Breast epithelium (tissue), 3 donors: ENCODE measurements at regions not wholly inside any gene's neighbourhood (a gene's known extent, or its start where the extent isn't known, plus 50 kb on each side); places are given as distances from the start of the nearest gene placed in this dataset.

Experiments
- POLR2A ChIP-seq: fragments of 450-650 bp; IDR thresholded peaks from one replicate; pipeline ENCODE4 v1.6.1; 2016; ENCODE audit warnings: antibody characterized with exemption, mild to moderate bottlenecking, moderate library complexity
- POLR2AphosphoS5 ChIP-seq, 3 donors: sonication (generic); formaldehyde crosslinking; IDR thresholded peaks; one replicate each; pipeline ENCODE4 v1.6.1; 2017; ENCODE audit warnings: antibody characterized with exemption in 3 of 3
- TF ChIP-seq, protein P1 (sequence below), 3 donors: fragments of 450-650 bp; IDR thresholded peaks; one replicate each; pipeline ENCODE4 v1.5.1; 2016 to 2017; ENCODE audit warnings: antibody characterized with exemption in 3 of 3, mild to moderate bottlenecking in 3 of 3, moderate library complexity in 3 of 3

DNA sequence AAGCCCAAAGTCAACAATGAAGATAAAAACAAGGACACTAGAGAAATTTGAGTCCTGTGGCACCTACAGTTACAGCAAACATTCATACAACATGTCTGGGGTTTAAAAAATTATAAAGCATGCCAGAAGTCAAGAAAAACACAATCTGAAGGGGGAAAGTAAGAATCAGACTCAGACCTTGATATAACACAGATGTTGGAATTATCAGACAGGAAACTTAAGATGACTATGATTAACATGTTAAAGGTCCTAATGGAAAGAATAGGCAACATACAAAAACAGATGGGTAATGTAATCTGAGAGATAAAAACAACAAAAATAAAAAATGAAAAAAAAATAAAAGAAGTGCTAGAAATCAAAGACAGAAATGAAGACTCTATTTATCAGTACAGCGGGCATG is 446.5 kb downstream of the SPRY1 start:
- TF ChIP-seq, protein P1, sequence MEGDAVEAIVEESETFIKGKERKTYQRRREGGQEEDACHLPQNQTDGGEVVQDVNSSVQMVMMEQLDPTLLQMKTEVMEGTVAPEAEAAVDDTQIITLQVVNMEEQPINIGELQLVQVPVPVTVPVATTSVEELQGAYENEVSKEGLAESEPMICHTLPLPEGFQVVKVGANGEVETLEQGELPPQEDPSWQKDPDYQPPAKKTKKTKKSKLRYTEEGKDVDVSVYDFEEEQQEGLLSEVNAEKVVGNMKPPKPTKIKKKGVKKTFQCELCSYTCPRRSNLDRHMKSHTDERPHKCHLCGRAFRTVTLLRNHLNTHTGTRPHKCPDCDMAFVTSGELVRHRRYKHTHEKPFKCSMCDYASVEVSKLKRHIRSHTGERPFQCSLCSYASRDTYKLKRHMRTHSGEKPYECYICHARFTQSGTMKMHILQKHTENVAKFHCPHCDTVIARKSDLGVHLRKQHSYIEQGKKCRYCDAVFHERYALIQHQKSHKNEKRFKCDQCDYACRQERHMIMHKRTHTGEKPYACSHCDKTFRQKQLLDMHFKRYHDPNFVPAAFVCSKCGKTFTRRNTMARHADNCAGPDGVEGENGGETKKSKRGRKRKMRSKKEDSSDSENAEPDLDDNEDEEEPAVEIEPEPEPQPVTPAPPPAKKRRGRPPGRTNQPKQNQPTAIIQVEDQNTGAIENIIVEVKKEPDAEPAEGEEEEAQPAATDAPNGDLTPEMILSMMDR (IDR thresholded peaks at IDR 0.05) = no peak
- TF ChIP-seq POLR2A (no peak), POLR2AphosphoS5 (IDR thresholded peaks at IDR 0.05) (no peak)
